PC-3 (cell line): ENCODE measurements at regions not wholly inside any gene's neighbourhood (a gene's known extent, or its start where the extent isn't known, plus 50 kb on each side); places are given as distances from the start of the nearest gene placed in this dataset.

ENCODE experiments used
- EZH2 ChIP-seq: fragments of 300-600 bp; sonication (generic); IDR thresholded peaks from one replicate; pipeline ENCODE4 v1.6.1; 2017; ENCODE audit warnings: antibody characterized with exemption, mild to moderate bottlenecking, low read length; ENCODE audit not compliant: unreplicated experiment
- EZH2phosphoT487 ChIP-seq: fragments of 300-600 bp; sonication (generic); IDR thresholded peaks from 2 replicates; pipeline ENCODE4 v1.6.1; 2018; ENCODE audit warnings: mild to moderate bottlenecking, antibody characterized with exemption, low read length, borderline replicate concordance
- TF ChIP-seq, protein P1 (sequence below): fragments of 300-600 bp; sonication (generic); conservative IDR thresholded peaks from 2 replicates; pipeline ENCODE4 v1.5.1; 2017; ENCODE audit warnings: antibody characterized with exemption, low read depth, mild to moderate bottlenecking, low read length

- no peak for TF ChIP-seq EZH2
- TF ChIP-seq, protein P1, sequence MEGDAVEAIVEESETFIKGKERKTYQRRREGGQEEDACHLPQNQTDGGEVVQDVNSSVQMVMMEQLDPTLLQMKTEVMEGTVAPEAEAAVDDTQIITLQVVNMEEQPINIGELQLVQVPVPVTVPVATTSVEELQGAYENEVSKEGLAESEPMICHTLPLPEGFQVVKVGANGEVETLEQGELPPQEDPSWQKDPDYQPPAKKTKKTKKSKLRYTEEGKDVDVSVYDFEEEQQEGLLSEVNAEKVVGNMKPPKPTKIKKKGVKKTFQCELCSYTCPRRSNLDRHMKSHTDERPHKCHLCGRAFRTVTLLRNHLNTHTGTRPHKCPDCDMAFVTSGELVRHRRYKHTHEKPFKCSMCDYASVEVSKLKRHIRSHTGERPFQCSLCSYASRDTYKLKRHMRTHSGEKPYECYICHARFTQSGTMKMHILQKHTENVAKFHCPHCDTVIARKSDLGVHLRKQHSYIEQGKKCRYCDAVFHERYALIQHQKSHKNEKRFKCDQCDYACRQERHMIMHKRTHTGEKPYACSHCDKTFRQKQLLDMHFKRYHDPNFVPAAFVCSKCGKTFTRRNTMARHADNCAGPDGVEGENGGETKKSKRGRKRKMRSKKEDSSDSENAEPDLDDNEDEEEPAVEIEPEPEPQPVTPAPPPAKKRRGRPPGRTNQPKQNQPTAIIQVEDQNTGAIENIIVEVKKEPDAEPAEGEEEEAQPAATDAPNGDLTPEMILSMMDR: no peak
- no peak for TF ChIP-seq EZH2phosphoT487
Observed at GRCh38 chr19:31000913-31001312, 348.3 kb downstream of the TSHZ3 start.
